ENCODE measurements at regions not wholly inside any gene's neighbourhood (a gene's known extent, or its start where the extent isn't known, plus 50 kb on each side); places are given as distances from the start of the nearest gene placed in this dataset.

DNA sequence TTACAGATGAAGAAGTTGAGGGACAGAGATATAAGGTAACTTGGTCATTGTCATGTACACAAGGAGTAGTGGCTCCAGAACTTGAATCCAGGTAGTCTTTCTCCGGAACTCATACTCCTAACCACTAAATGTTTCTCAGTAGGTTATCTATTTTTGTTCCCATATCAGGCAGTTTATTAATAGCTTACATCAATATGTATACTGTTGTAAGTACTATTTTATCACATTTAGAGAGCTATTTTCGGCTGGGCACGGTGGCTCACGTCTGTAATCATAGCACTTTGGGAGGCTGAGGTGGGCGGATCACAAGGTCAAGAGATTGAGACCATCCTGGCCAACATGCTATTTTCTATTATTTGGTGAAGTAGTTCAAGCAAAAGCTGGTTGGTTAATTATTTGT is 415.6 kb upstream of the FBXO33 start:
- no peaks in the 10 kb centered on the region for H3K36me3 Mint-ChIP-seq (ENCODE audit: low read depth)
- H3K27me3 Mint-ChIP-seq = no peaks in the 10 kb centered on the region
- H3K4me3 Mint-ChIP-seq = no peak overlapping the region
- H3K4me1 Mint-ChIP-seq (ENCODE audit: low read depth) = no peaks in the 10 kb centered on the region
- no peaks in the 10 kb centered on the region for H3K9me3 Mint-ChIP-seq
- no peak overlapping the region for H3K27ac Mint-ChIP-seq

DNA sequence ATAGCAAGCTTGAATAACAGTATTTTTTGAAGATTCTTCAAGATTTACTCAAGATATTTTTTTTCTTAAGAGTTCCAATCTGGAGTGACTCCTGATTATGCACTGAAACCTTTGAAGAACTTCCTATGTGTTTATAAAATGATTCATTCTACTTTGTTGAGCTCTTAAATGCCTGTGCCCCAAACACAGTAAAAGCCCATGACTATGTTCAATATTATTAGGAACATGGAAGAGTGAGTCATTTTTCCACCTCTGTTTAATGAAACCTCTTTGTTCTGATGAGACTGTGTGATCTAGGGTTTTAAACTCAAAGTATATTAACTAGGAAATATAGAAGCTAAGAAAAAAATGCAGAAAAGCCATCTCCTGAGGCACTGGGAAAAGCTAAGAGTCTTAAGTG is 415.0 kb upstream of the FBXO33 start:
- Mint-ChIP-seq H3K36me3 (ENCODE audit: low read depth) (no peaks in the 10 kb centered on the region), H3K4me3 (no peak overlapping the region), H3K27ac (no peak overlapping the region), H3K9me3 (no peaks in the 10 kb centered on the region), H3K4me1 (ENCODE audit: low read depth) (no peaks in the 10 kb centered on the region), H3K27me3 (no peaks in the 10 kb centered on the region)

DNA sequence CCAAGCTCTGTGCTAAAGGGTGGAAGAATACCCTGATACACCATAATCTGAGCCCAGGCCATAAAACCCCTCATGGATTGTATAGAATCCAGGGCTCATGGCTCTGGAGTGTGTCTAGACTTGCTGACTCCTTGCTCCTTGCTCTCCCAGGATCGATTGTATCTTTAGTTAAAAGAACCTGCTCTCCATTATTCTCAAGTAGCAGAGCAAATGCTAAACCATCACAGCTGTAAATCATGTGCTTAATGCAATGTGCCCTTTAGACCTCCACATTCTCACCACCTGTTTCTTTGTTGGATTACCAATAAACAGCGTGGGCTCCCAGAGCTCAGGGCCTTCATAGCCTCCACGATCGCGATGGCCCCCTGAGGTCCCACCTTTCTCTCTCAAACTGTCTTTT is 411.6 kb upstream of the FBXO33 start:
- peaks cover 5% of the 10 kb centered on the region for H3K9me3 Mint-ChIP-seq
- no peak overlapping the region for H3K27ac Mint-ChIP-seq
- no peaks in the 10 kb centered on the region for H3K4me1 Mint-ChIP-seq (ENCODE audit: low read depth)
- no peaks in the 10 kb centered on the region for H3K27me3 Mint-ChIP-seq
- H3K4me3 Mint-ChIP-seq = no peak overlapping the region
- no peaks in the 10 kb centered on the region for H3K36me3 Mint-ChIP-seq (ENCODE audit: low read depth)

DNA sequence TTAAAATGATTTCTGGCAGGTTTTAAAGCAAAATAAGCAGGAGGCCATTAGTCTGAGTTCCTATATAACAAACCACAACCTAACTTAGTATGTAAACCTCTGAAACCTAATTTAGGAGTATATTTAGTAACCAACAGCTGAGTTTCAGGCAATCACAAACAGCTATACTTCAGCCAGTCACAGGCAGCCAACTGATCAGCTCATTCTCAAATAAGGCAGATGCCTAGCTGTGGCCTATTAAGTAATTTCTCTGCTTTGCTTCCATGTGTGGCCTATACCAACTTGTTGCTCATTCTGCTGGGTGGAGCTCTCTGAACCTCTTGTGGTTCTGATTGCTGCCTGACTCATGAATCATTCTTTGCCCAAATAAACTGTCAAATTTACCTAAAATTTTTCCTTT is 408.9 kb upstream of the FBXO33 start:
- Mint-ChIP-seq H3K36me3 (ENCODE audit: low read depth) (no peaks in the 10 kb centered on the region), H3K9me3 (peaks cover 13% of the 10 kb centered on the region), H3K27ac (no peak overlapping the region), H3K4me1 (ENCODE audit: low read depth) (no peaks in the 10 kb centered on the region), H3K27me3 (no peaks in the 10 kb centered on the region), H3K4me3 (no peak overlapping the region)

DNA sequence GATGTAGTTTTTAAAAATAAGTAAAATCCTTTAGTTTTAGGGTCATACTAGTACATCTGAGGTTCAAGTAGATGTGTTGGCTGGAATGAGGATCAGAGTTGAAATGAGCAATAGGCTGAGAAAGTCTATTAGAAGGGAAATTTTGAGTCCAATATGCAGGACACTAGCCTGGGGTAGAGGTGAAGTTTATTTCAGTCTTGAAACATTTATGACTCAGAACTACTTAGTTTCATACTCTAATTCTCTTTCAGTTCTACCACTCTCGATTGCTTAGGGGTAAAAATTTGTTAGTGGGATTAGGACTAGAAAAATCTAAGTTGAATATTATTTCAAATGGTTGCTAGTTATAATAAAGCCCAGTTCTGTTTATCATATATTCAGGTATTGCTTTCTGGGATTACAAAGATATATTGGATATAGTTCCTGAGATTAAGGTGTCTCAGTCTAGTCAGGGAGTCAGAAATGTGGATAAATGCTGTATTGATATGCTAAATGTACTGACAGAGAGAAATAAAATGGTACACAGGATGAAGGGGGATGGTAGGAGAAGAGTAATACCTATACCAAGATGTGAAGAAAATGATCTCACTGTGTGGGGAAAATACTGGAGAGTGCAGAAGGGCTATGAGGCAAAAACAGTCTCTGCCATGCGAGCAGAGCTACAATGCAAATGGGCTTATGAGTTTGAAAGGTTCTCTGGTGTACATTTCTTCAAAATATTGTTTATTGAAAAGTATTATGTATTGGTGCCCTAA is 395.8 kb upstream of the FBXO33 start:
- peaks cover 2% of the 10 kb centered on the region for H3K9me3 Mint-ChIP-seq
- no peak overlapping the region for H3K27ac Mint-ChIP-seq
- H3K4me3 Mint-ChIP-seq = no peak overlapping the region
- H3K4me1 Mint-ChIP-seq (ENCODE audit: low read depth) = no peaks in the 10 kb centered on the region
- H3K36me3 Mint-ChIP-seq (ENCODE audit: low read depth) = no peaks in the 10 kb centered on the region
- H3K27me3 Mint-ChIP-seq = no peaks in the 10 kb centered on the region

DNA sequence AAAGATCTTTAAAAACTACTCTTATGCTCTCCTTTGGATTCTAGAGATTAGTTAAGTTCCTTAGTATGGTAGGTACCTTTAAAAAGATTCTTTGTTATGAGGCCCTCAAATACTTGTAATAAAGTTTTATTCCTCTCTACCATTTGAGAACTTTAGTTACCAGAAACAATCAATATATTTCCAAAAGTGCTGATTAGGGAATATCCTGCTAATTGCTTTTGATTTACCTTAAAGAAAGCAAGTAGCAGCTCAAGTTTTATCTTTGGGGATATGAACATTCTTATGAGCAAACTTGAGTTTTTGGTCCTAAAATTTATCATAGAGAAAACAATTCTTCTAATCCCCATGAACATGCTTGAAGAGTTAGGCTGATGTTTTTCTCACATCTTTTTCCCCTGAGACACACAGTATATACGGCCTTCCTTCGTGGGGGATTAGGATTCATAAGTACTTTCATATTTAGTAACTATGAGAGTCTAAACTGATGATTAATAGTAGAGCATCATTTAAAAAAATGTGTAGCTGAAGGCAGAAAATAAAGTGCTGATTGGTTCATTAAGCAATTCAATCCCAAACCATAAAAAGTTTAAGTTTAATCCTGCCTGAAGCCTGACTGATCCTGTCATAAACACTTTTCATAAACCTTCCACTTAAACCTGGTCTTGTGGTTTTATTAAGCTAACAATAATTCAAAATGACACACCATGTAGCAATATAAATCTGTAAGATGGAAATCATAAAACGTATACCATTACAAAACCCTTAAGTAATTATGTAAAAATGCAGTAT is 380.5 kb upstream of the FBXO33 start:
- Mint-ChIP-seq H3K27ac (no peak overlapping the region), H3K4me3 (no peak overlapping the region), H3K36me3 (ENCODE audit: low read depth) (no peaks in the 10 kb centered on the region), H3K27me3 (no peaks in the 10 kb centered on the region), H3K4me1 (ENCODE audit: low read depth) (no peaks in the 10 kb centered on the region), H3K9me3 (peaks cover 4% of the 10 kb centered on the region)

DNA sequence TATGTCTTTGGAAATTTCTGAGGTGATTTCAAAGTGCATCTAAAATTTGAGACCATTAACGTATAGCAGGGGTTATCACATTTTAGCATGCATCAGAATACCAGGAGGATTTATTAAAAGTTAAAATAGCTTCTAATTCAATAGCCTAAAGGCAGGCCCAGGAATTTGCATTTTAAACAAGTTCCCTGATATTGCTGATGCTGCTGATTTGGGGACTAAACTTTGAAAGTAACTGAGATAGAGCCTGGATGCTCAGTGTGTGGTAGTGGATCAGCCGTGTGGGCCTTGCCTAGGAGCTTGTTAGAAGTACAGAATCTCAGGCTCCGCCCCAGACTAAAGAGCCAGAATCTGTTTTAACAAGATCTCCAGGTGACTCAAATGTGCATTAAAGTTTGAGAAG is 375.0 kb upstream of the FBXO33 start:
- Mint-ChIP-seq H3K9me3 (no peaks in the 10 kb centered on the region), H3K27ac (no peak overlapping the region), H3K27me3 (no peaks in the 10 kb centered on the region), H3K4me1 (ENCODE audit: low read depth) (no peaks in the 10 kb centered on the region), H3K4me3 (no peak overlapping the region), H3K36me3 (ENCODE audit: low read depth) (no peaks in the 10 kb centered on the region)

DNA sequence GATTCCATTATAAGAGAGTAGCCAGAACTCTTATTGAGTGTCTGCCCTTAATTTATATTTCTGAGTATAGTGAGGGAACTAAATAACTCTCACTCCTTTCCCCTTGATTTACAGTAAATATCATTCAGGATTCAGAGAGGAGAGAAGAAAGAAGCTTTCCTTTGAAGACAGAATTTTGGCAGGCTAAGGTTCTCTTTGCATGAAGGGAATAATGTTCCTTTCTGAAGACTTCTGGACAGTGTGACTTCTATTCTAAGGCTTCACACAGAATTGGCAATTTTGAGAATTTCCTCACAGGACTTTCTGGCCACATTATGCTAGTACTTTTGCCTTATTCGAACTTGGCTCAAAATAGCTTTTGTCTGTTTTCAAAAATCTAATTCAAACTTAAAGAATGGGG is 352.2 kb upstream of the FBXO33 start:
- H3K27ac Mint-ChIP-seq = no peak overlapping the region
- H3K9me3 Mint-ChIP-seq = no peaks in the 10 kb centered on the region
- H3K27me3 Mint-ChIP-seq = no peaks in the 10 kb centered on the region
- H3K4me3 Mint-ChIP-seq = no peak overlapping the region
- no peaks in the 10 kb centered on the region for H3K4me1 Mint-ChIP-seq (ENCODE audit: low read depth)
- no peaks in the 10 kb centered on the region for H3K36me3 Mint-ChIP-seq (ENCODE audit: low read depth)

DNA sequence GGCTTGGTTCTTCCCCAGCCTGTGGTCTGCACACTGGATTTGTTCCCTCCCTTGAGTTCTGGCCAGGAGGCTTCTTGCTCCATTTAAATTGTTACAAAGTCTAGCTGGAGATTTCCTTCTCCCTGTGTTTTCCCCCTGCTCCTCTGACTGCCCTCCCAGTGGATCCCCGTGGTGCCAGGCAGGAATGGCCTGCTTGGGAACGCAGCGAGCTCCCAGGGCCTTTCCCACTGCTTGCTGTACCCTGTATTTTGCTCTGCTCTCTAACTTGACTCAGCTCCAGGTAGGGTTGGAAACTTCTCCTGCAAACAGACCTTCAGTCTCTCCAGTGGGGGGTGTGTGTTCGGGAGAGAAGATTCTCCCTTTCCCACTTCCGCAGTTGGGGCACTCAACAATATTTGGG is 349.2 kb upstream of the FBXO33 start:
- H3K27me3 Mint-ChIP-seq = no peaks in the 10 kb centered on the region
- H3K4me1 Mint-ChIP-seq (ENCODE audit: low read depth) = no peaks in the 10 kb centered on the region

DNA sequence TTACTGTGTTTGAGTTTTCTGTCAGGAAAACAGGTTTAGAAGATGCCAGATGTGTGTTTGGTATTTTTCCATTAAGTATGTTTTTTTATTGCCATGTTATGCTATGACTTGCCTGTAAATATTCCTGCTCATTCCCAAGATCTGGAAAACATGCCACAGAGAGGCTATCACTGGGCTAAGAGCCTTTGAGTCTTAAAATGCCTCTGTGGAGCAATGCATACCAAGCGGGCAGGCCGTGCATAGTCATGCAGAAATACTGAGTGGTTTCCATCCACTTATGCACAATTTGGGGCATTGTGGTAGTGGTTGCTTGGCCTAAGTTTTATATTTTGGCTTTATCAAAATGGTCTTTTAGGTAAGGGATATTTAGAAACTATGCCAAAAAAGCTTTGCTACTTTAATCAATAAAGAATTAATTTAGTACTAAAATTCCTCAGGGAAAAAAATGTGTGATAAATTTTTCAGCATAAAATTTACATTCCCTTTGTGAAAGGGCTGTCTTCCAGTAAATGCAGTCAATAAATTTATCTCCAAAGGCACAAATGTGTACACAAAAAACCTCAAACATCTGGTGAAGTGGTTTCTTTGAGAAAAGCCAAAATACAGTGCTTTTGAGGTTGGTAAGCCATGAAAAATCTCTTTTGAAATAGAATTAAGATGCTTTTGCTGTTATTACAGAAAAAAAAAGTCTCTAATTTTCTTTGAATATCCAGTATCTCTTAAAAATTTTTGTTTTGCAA is 341.3 kb upstream of the FBXO33 start:
- no peaks in the 10 kb centered on the region for H3K36me3 Mint-ChIP-seq (ENCODE audit: low read depth)
- no peak overlapping the region for H3K4me3 Mint-ChIP-seq
- peaks cover 7% of the 10 kb centered on the region for H3K9me3 Mint-ChIP-seq
- H3K27ac Mint-ChIP-seq = no peak overlapping the region
- H3K27me3 Mint-ChIP-seq = no peaks in the 10 kb centered on the region
- H3K4me1 Mint-ChIP-seq (ENCODE audit: low read depth) = peaks cover 6% of the 10 kb centered on the region

More for the DNA sequence above, 349.2 kb upstream of the FBXO33 start:
- H3K27ac Mint-ChIP-seq = no peak overlapping the region
- no peak overlapping the region for H3K4me3 Mint-ChIP-seq
- H3K36me3 Mint-ChIP-seq (ENCODE audit: low read depth) = no peaks in the 10 kb centered on the region
- H3K9me3 Mint-ChIP-seq = peaks cover 8% of the 10 kb centered on the region

DNA sequence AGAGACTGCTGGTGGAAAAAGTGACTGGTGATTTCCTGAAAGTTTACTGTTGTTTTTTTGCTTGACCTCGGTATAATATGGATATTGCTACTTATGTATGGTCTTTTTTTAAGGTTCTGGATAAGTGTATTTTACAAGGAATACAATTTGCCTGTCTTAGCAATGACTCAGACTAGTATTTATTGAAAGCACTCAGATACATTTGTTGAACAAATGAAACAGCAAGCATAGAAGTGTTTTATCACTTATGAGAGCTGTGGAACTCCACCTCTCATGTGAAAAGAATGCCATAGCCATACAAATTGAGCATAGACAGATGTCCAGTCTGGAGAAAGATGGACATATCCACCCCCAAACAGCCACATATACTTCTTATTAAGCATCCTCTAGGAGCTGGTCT is 340.4 kb upstream of the FBXO33 start:
- Mint-ChIP-seq H3K27me3 (no peaks in the 10 kb centered on the region), H3K9me3 (no peaks in the 10 kb centered on the region), H3K27ac (no peak overlapping the region), H3K4me1 (ENCODE audit: low read depth) (peaks cover 11% of the 10 kb centered on the region), H3K36me3 (ENCODE audit: low read depth) (no peaks in the 10 kb centered on the region), H3K4me3 (no peak overlapping the region)

DNA sequence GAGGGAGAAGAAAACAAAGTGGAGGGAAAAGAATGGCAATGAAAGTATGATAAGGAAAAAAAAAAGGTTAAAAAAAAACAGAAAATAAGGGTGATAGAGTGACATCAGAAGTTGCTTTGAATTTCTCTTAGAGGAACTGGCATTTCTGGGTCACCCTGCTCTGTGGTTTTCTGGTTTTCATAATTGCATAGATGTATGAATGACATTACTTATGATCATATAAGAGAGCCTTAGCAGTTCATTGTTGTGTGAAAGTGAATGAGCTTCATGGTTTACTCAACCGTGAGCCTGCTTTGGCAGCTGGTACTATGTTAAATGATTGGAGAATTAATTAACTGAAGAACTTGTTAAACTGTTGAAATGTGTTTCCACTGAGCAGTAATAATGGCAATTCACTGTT is 336.4 kb upstream of the FBXO33 start:
- Mint-ChIP-seq H3K9me3 (no peaks in the 10 kb centered on the region), H3K36me3 (ENCODE audit: low read depth) (no peaks in the 10 kb centered on the region), H3K27ac (peak overlapping the region; percentile 36), H3K27me3 (no peaks in the 10 kb centered on the region), H3K4me1 (ENCODE audit: low read depth) (peaks cover 11% of the 10 kb centered on the region), H3K4me3 (no peak overlapping the region)

DNA sequence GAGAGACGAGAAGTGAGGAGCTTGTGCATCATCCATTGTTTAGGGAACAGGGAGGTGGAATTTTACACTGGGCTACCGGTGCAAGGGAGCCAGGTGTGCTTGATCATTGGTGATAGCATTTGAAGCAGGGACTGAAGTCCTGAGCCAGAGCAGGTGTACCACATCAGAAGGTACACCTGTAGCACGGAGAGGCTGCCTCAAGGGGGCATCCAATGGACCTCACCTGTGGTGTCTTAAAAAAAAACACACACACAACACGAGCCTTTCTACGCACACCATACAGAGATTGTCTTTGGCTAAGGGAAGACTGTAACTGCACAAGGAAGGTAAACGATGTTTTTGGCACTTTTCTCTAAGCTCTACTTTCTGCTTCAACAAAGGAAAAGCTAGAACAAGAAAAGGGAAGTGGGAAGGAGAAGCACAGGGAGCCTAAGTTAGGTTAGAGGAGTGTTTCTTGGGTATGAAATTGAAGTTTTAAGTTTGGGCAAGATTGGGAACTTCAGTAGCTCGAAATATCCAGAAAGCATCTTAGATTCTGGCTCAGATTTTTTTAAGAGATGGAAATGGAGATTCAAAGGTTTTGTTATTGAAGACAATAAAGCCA is 334.3 kb upstream of the FBXO33 start:
- no peak overlapping the region for H3K4me3 Mint-ChIP-seq
- H3K36me3 Mint-ChIP-seq (ENCODE audit: low read depth) = no peaks in the 10 kb centered on the region
- H3K4me1 Mint-ChIP-seq (ENCODE audit: low read depth) = peaks cover 25% of the 10 kb centered on the region
- H3K27ac Mint-ChIP-seq = no peak overlapping the region
- no peaks in the 10 kb centered on the region for H3K27me3 Mint-ChIP-seq
- no peaks in the 10 kb centered on the region for H3K9me3 Mint-ChIP-seq

DNA sequence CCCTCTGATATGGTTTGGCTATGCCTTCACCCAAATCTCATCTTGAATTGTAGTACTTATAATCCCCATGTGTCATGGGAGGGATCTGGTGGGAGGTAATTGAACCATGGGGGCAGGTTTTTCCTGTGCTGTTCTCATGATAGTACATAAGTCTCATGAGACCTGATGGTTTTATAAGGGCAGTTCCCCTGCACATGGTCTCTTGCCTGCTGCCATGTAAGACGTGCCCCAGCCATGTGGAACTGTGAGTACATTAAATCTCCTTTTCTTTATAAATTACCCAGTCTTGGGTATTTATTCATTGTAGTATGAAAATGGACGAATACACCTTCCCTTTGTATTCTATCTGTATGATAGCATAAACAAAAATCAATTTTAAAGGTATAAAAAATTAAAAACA is 333.4 kb upstream of the FBXO33 start:
- Mint-ChIP-seq H3K4me3 (no peak overlapping the region), H3K4me1 (ENCODE audit: low read depth) (peaks cover 25% of the 10 kb centered on the region), H3K27me3 (no peaks in the 10 kb centered on the region), H3K36me3 (ENCODE audit: low read depth) (no peaks in the 10 kb centered on the region), H3K9me3 (no peaks in the 10 kb centered on the region), H3K27ac (no peak overlapping the region)

DNA sequence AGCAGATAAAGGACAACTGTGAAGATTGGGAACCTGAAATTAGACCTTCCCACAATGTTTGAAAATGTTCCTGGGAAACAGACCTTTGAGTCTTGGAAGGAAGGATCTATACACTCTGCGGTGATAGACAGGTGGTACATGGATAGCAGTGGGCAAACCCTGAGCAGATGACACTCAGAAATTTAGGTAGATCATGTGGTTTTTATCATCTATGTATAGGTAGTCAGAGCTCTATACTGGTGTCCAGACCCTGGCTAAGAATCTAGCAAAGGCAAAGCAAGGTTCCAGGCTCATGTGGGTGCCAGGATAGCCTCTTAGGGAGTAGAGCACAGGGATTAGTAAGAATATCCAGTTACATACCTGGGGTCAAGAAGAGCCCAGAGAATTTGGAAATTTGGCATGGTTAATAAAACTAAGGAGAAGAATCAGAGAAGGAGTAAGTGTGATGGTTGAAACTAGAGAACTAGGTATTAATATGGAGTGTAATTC is 331.2 kb upstream of the FBXO33 start:
- Mint-ChIP-seq H3K27ac (peak overlapping the region; percentile 42), H3K4me1 (ENCODE audit: low read depth) (peaks cover 17% of the 10 kb centered on the region), H3K4me3 (peak overlapping the region; percentile 54)

More for the DNA sequence above, 331.2 kb upstream of the FBXO33 start:
- Mint-ChIP-seq H3K27me3 (no peaks in the 10 kb centered on the region), H3K36me3 (ENCODE audit: low read depth) (no peaks in the 10 kb centered on the region), H3K9me3 (no peaks in the 10 kb centered on the region)
